HG03432 (cell line): ENCODE measurements at regions not wholly inside any gene's neighbourhood (a gene's known extent, or its start where the extent isn't known, plus 50 kb on each side); places are given as distances from the start of the nearest gene placed in this dataset.

Experiments used
- ATAC-seq: cut with Tn5 transposase; IDR thresholded peaks from one replicate; pipeline ENCODE4 v1.9.1; 2021; ENCODE audit warnings: mild to moderate bottlenecking, moderate library complexity; ENCODE audit not compliant: unreplicated experiment

DNA sequence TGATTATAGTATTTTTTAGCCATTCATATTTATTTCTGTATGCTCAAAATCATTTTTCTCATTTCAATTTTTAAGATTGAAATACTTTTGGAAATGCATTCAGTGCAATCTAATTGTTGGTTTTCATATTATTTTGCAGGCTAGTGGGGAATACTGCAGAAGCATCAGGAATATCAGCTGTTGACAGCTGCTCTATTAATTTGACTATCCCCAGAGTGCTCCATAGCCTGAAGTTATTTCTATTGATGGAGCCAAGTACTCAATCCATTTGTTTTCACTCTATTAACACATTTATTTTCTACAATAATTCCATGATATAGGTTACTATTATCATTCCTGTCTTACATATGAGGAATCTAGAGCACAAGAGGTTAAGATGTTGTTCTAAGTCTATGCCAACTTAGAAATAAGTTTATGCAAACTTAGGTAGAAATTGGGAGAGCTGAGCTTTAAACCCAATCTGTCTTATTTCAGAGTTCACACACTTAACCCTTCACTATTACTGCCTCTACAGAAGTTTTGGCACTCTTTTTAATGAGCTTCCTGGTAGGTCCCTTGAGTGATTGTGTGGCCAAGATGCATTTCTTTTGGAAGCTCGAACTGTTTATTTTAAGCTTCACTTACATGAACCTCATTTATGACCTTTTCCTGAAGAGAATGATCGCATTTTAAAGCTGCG, 65.6 kb upstream of the PCDH18 start:
- no peak for ATAC-seq

- ATAC-seq, result no peak
Measured at GRCh38 chr4:137587796-137588195, 55.5 kb upstream of the PCDH18 start.

DNA sequence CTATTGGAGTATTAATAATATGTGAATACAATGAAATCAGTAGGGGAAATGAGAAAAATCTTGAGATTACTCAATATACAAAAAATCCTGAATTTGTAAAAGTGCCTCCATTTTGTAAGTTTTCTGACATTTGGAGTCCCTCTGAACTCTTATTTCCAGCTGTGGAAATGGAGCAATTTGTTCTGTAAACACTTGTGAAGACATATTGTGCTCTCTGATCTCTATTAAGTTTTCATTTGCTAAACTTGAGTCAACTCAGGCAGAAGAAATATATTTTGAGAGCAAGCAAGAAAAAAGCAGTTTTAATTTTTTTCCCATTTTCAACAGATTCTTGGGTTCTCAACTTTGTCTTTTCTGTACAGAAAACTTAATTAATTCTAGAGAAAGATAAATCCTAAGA, 51.4 kb upstream of the PCDH18 start:
- ATAC-seq, result no peak
